ENCODE measurements at regions not wholly inside any gene's neighbourhood (a gene's known extent, or its start where the extent isn't known, plus 50 kb on each side); places are given as distances from the start of the nearest gene placed in this dataset.

DNA sequence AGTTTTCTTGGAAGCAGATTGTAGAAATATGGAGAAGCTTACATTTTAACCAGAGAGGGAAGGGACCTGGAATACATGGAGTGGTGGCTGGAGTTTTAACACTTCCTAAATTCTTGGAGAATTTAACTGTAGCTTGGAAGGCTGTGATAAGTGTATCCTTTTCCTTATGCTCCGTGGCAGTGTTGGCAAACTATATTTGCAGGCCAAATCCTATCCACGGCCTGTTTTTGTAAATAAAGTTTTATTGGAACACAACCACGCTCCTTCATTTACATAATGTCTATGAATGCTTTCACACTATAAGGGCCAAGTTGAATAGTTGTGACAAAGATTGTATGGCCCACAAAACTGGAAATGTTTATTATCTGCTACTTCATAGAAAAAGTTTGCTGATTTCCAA, 110.6 kb upstream of the MIR17HG start:
- Histone ChIP-seq H3K27me3 (no peaks in the 10 kb centered on the region), H3K4me3 (replicated peaks in 1 of 3) (no peak overlapping the region), H3K9me3 (no peaks in the 10 kb centered on the region), H3K4me1 (no peaks in the 10 kb centered on the region), H3K27ac (no peak overlapping the region), H3K36me3 (no peaks in the 10 kb centered on the region)
- WGBS, 2 donors: 92 to 94% methylated on average over 3 of the region's 3 CpGs
- DNase-seq: no peak
- intact Hi-C loops (cut with DNase I): no loop called here
- no peak for TF ChIP-seq POLR2A (IDR thresholded peaks at IDR 0.05)
- TF ChIP-seq, protein P1, sequence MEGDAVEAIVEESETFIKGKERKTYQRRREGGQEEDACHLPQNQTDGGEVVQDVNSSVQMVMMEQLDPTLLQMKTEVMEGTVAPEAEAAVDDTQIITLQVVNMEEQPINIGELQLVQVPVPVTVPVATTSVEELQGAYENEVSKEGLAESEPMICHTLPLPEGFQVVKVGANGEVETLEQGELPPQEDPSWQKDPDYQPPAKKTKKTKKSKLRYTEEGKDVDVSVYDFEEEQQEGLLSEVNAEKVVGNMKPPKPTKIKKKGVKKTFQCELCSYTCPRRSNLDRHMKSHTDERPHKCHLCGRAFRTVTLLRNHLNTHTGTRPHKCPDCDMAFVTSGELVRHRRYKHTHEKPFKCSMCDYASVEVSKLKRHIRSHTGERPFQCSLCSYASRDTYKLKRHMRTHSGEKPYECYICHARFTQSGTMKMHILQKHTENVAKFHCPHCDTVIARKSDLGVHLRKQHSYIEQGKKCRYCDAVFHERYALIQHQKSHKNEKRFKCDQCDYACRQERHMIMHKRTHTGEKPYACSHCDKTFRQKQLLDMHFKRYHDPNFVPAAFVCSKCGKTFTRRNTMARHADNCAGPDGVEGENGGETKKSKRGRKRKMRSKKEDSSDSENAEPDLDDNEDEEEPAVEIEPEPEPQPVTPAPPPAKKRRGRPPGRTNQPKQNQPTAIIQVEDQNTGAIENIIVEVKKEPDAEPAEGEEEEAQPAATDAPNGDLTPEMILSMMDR (IDR thresholded peaks at IDR 0.05): no peak

GRCh38 chr13:91238036-91238435, 109.5 kb upstream of the MIR17HG start:
- TF ChIP-seq, protein P1 (IDR thresholded peaks at IDR 0.05): no peak
- TF ChIP-seq POLR2A (IDR thresholded peaks at IDR 0.05): no peak
- no peak for DNase-seq
- Histone ChIP-seq H3K27me3 (no peaks in the 10 kb centered on the region), H3K36me3 (no peaks in the 10 kb centered on the region), H3K27ac (no peak overlapping the region), H3K4me1 (no peaks in the 10 kb centered on the region), H3K9me3 (no peaks in the 10 kb centered on the region), H3K4me3 (replicated peaks in 1 of 3) (no peak overlapping the region)
- intact Hi-C loops (cut with DNase I): no loop called here
- whole genome bisulfite sequencing, 2 donors: 86 to 87% methylated on average over 2 of the region's 2 CpGs

- no peak for DNase-seq
- Histone ChIP-seq H3K4me3 (replicated peaks in 1 of 3) (no peak overlapping the region), H3K27me3 (no peaks in the 10 kb centered on the region), H3K27ac (no peak overlapping the region), H3K36me3 (no peaks in the 10 kb centered on the region), H3K4me1 (no peaks in the 10 kb centered on the region), H3K9me3 (no peaks in the 10 kb centered on the region)
- TF ChIP-seq POLR2A (IDR thresholded peaks at IDR 0.05): no peak
- TF ChIP-seq, protein P1 (IDR thresholded peaks at IDR 0.05): no peak
- 89 to 96% methylated on average over 1 of the region's 1 CpG for WGBS, 2 donors
- intact Hi-C loops (cut with DNase I): loop anchor here (10.0 kb wide), 1 partner anchor 106 kb away; no protein-coding TSS in a partner anchor
These were observed 107.1 kb upstream of the MIR17HG start for GRCh38 chr13:91240341-91240740.

- H3K9me3 ChIP-seq: no peaks in the 10 kb centered on the region
- no peak overlapping the region for H3K27ac ChIP-seq
- no peak overlapping the region for H3K4me3 ChIP-seq (replicated peaks in 1 of 3)
- TF ChIP-seq, protein P1 (IDR thresholded peaks at IDR 0.05): no peak
- no peak for TF ChIP-seq POLR2A (IDR thresholded peaks at IDR 0.05)
- no peak for DNase-seq
- H3K36me3 ChIP-seq: no peaks in the 10 kb centered on the region
- WGBS, 2 donors: 95 to 98% methylated on average over 2 of the region's 2 CpGs
- no peaks in the 10 kb centered on the region for H3K4me1 ChIP-seq
- intact Hi-C loops (cut with DNase I): loop anchor here (10.0 kb wide), 1 partner anchor 107 kb away; no protein-coding TSS in a partner anchor
- no peaks in the 10 kb centered on the region for H3K27me3 ChIP-seq
These were observed 106.1 kb upstream of the MIR17HG start for GRCh38 chr13:91241221-91241933.

GRCh38 chr13:91242652-91243051, 104.8 kb upstream of the MIR17HG start:
- intact Hi-C loops (cut with DNase I): loop anchor here (10.0 kb wide), 1 partner anchor 108 kb away; no protein-coding TSS in a partner anchor
- H3K36me3 ChIP-seq: no peaks in the 10 kb centered on the region
- DNase-seq: peak; percentile 54 to 59
- H3K9me3 ChIP-seq: no peaks in the 10 kb centered on the region
- no peak overlapping the region for H3K27ac ChIP-seq
- no peak overlapping the region for H3K4me3 ChIP-seq (replicated peaks in 1 of 3)
- no peaks in the 10 kb centered on the region for H3K4me1 ChIP-seq
- TF ChIP-seq, protein P1 (IDR thresholded peaks at IDR 0.05): no peak
- TF ChIP-seq POLR2A (IDR thresholded peaks at IDR 0.05): no peak
- H3K27me3 ChIP-seq: no peaks in the 10 kb centered on the region

Measured in thyroid gland (tissue), 4 donors.